ENCODE measurements at regions not wholly inside any gene's neighbourhood (a gene's known extent, or its start where the extent isn't known, plus 50 kb on each side); places are given as distances from the start of the nearest gene placed in this dataset.
"Not testable (repeated sequence)": the region's sequence is repeated elsewhere in the genome, so short reads cannot be mapped to it uniquely, and the experiment has no call there.

- H3K79me2 ChIP-seq (ENCODE audit: insufficient read depth, low read length); H3K4me3 ChIP-seq (replicated peaks in 1 of 3; ENCODE audit: insufficient read depth in 1 of 3, low read depth in 2 of 3, low read length in 3 of 3); H4K20me1 ChIP-seq (ENCODE audit: insufficient read depth, low read length); H3K9ac ChIP-seq (ENCODE audit: insufficient read depth, low read depth, low read length); in situ Hi-C loops (cut with HindIII; ENCODE audit: extremely low pct_ligation_motif_present, low pct_unique_long_range_greater_than_20kb); DNase-seq (ENCODE audit: low spot score); H3K4me2 ChIP-seq (ENCODE audit: low read depth, low read length); intact Hi-C loops (cut with micrococcal nuclease; ENCODE audit: unreplicated experiment); H3K27me3 ChIP-seq (ENCODE audit: control insufficient read depth in 1 of 2, insufficient read depth in 2 of 2, low read length in 2 of 2); BruUV-seq (replicated peaks); H3K9me3 ChIP-seq (ENCODE audit: low read length); H3K36me3 ChIP-seq (replicated peaks in 1 of 2; ENCODE audit: control insufficient read depth in 1 of 2, insufficient read depth in 2 of 2, low read length in 2 of 2); H3K27ac ChIP-seq (ENCODE audit: extremely low read length, insufficient read depth, low read length); H2AFZ ChIP-seq (ENCODE audit: low read length); ATAC-seq; CTCF ChIA-PET (ENCODE audit: low intra/inter-chr PET ratio, low total read pairs); FAIRE-seq: not testable (repeated sequence)
- WGBS (ENCODE audit: low lambda C conversion rate) = 96% methylated on average over 6 of the region's 6 CpGs
- H3K4me1 ChIP-seq (ENCODE audit: insufficient read depth, low read length) = peaks cover 16% of the 10 kb centered on the region
- POLR2A ChIA-PET = interaction anchor here (1.0 kb wide), 1 partner anchor 9 kb away, joined by 3 read pairs; no protein-coding TSS in a partner anchor
Measured at GRCh38 chr3:197447781-197448180, 108.0 kb downstream of the BDH1 start.

- Histone ChIP-seq H3K27ac (ENCODE audit: extremely low read length, insufficient read depth, low read length) (no peak overlapping the region), H3K9me3 (ENCODE audit: low read length) (no peaks in the 10 kb centered on the region), H2AFZ (ENCODE audit: low read length) (no peak overlapping the region), H3K27me3 (ENCODE audit: control insufficient read depth in 1 of 2, insufficient read depth in 2 of 2, low read length in 2 of 2) (no peaks in the 10 kb centered on the region), H3K4me2 (ENCODE audit: low read depth, low read length) (no peak overlapping the region), H3K4me1 (ENCODE audit: insufficient read depth, low read length) (peaks cover 16% of the 10 kb centered on the region), H3K79me2 (ENCODE audit: insufficient read depth, low read length) (no peaks in the 10 kb centered on the region), H4K20me1 (ENCODE audit: insufficient read depth, low read length) (no peaks in the 10 kb centered on the region), H3K4me3 (replicated peaks in 1 of 3; ENCODE audit: insufficient read depth in 1 of 3, low read depth in 2 of 3, low read length in 3 of 3) (no peak overlapping the region), H3K9ac (ENCODE audit: insufficient read depth, low read depth, low read length) (no peak overlapping the region), H3K36me3 (replicated peaks in 1 of 2; ENCODE audit: control insufficient read depth in 1 of 2, insufficient read depth in 2 of 2, low read length in 2 of 2) (no peaks in the 10 kb centered on the region)
- TF ChIP-seq TCF7L2 (IDR thresholded peaks at IDR 0.05; ENCODE audit: low read depth, low read length) (no peak), ZNF564 (CRISPR knock-in tag; IDR thresholded peaks at IDR 0.05) (no peak), AGO2 (optimal IDR thresholded peaks at IDR 0.05; ENCODE audit: low read depth, low read length) (no peak), HMG20B (CRISPR knock-in tag; conservative IDR thresholded peaks at IDR 0.05) (no peak), CHD2 (IDR thresholded peaks at IDR 0.05; ENCODE audit: low read depth, low read length) (no peak), ERF (CRISPR knock-in tag; IDR thresholded peaks at IDR 0.05) (no peak)
- TF ChIP-seq, protein P1, sequence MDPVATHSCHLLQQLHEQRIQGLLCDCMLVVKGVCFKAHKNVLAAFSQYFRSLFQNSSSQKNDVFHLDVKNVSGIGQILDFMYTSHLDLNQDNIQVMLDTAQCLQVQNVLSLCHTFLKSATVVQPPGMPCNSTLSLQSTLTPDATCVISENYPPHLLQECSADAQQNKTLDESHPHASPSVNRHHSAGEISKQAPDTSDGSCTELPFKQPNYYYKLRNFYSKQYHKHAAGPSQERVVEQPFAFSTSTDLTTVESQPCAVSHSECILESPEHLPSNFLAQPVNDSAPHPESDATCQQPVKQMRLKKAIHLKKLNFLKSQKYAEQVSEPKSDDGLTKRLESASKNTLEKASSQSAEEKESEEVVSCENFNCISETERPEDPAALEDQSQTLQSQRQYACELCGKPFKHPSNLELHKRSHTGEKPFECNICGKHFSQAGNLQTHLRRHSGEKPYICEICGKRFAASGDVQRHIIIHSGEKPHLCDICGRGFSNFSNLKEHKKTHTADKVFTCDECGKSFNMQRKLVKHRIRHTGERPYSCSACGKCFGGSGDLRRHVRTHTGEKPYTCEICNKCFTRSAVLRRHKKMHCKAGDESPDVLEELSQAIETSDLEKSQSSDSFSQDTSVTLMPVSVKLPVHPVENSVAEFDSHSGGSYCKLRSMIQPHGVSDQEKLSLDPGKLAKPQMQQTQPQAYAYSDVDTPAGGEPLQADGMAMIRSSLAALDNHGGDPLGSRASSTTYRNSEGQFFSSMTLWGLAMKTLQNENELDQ (CRISPR knock-in tag; IDR thresholded peaks at IDR 0.05; ENCODE audit: borderline replicate concordance) = no peak
- FAIRE-seq = no peak
- POLR2A ChIA-PET = interaction anchor here (1.0 kb wide), 1 partner anchor 10 kb away, joined by 3 read pairs; no protein-coding TSS in a partner anchor
- ATAC-seq = no peak
- WGBS (ENCODE audit: low lambda C conversion rate) = 86% methylated on average over 7 of the region's 7 CpGs
- in situ Hi-C loops (cut with HindIII; ENCODE audit: extremely low pct_ligation_motif_present, low pct_unique_long_range_greater_than_20kb) (no loop called here), intact Hi-C loops (cut with micrococcal nuclease; ENCODE audit: unreplicated experiment) (no loop called here)
- CTCF ChIA-PET (ENCODE audit: low intra/inter-chr PET ratio, low total read pairs) = no interaction called here
- BruUV-seq (replicated peaks) = no TSS peak
- no peak for DNase-seq (ENCODE audit: low spot score)
Measured at GRCh38 chr3:197447057-197447456, 108.7 kb downstream of the BDH1 start.

Data from HepG2 (cell line).